ENCODE measurements at regions not wholly inside any gene's neighbourhood (a gene's known extent, or its start where the extent isn't known, plus 50 kb on each side); places are given as distances from the start of the nearest gene placed in this dataset.

- no peak for TF ChIP-seq CTCF (IDR thresholded peaks at IDR 0.05)
- no peak for TF ChIP-seq POLR2A (IDR thresholded peaks at IDR 0.05)
These were observed 318.2 kb downstream of the PTPRC start for GRCh38 chr1:198957044-198957443.
